Gastroesophageal sphincter (tissue), 4 donors: ENCODE measurements at regions not wholly inside any gene's neighbourhood (a gene's known extent, or its start where the extent isn't known, plus 50 kb on each side); places are given as distances from the start of the nearest gene placed in this dataset.

Source experiments
- ATAC-seq: fragments of 150-250 bp; one replicate; pipeline ENCODE4 v1.9.1; 2016; ENCODE audit warnings: mild to moderate bottlenecking, moderate library complexity
- H3K27ac ChIP-seq, 4 donors: fragments of 200-600 bp; sonication (generic) in 3 of 4; 1 replicate in 3 of 4; 2 replicates in 1 of 4; pipeline ENCODE4 v1.5.1; 2016 to 2019
- H3K27me3 ChIP-seq: fragments of 200-600 bp; sonication (generic); one replicate; pipeline ENCODE4 v1.5.1; 2019
- H3K36me3 ChIP-seq, 2 donors: fragments of 200-600 bp; sonication (generic); one replicate each; pipeline ENCODE4 v1.5.1; 2019; ENCODE audit warnings: control low read depth in 1 of 2
- H3K4me1 ChIP-seq, 3 donors: fragments of 200-600 bp; sonication (generic); 1 replicate in 2 of 3; 2 replicates in 1 of 3; pipeline ENCODE4 v1.5.1; 2016 to 2019; ENCODE audit warnings: control low read depth in 2 of 3
- H3K4me3 ChIP-seq, 2 donors: fragments of 200-600 bp; sonication (generic); one replicate each; pipeline ENCODE4 v1.5.1; 2019; ENCODE audit warnings: mild to moderate bottlenecking in 1 of 2, moderate library complexity in 1 of 2
- H3K9me3 ChIP-seq, 3 donors: fragments of 200-600 bp; sonication (generic); one replicate each; pipeline ENCODE4 v1.5.1; 2017 to 2019; ENCODE audit warnings: control low read depth in 2 of 3
- CTCF ChIP-seq, 4 experiments: fragments of 200-600 bp in 2 of 4; fragments of 450-650 bp in 2 of 4; sonication (generic) in 1 of 4; IDR thresholded peaks; one replicate each; pipeline ENCODE4 v1.5.1; 2017 to 2019; ENCODE audit warnings: antibody characterized with exemption in 4 of 4, mild to moderate bottlenecking in 2 of 4, moderate library complexity in 2 of 4
- EP300 ChIP-seq: sonication (generic); formaldehyde crosslinking; IDR thresholded peaks from one replicate; pipeline ENCODE4 v1.6.1; 2017; ENCODE audit warnings: antibody characterized with exemption, mild to moderate bottlenecking
- POLR2A ChIP-seq, 2 donors: fragments of 450-650 bp; IDR thresholded peaks; one replicate each; pipeline ENCODE4 v1.6.1; 2017; ENCODE audit warnings: antibody characterized with exemption in 2 of 2, mild to moderate bottlenecking in 2 of 2, moderate library complexity in 1 of 2
- POLR2AphosphoS5 ChIP-seq: sonication (generic); formaldehyde crosslinking; IDR thresholded peaks from one replicate; pipeline ENCODE4 v1.6.1; 2017; ENCODE audit warnings: antibody characterized with exemption
- WGBS, 2 donors: methylation state at CpG; one replicate each; pipeline ENCODE4 v1.1.5; 2018; ENCODE audit warnings: low coverage in 1 of 2; 5-methylcytosine and 5-hydroxymethylcytosine counted together

GRCh38 chr2:13550285-13551231 lies 833.8 kb downstream of the TRIB2 start:
- Histone ChIP-seq H3K4me1 (no peaks in the 10 kb centered on the region), H3K27ac (no peak overlapping the region), H3K4me3 (no peak overlapping the region), H3K27me3 (no peaks in the 10 kb centered on the region), H3K9me3 (no peaks in the 10 kb centered on the region), H3K36me3 (no peaks in the 10 kb centered on the region)
- TF ChIP-seq CTCF (IDR thresholded peaks at IDR 0.05) (no peak), EP300 (no peak), POLR2A (IDR thresholded peaks at IDR 0.05) (no peak), POLR2AphosphoS5 (no peak)
- ATAC-seq = no peak
- WGBS, 2 donors = 73 to 79% methylated on average over 4 to 6 of the region's 6 CpGs

GRCh38 chr2:13558368-13558767 lies 841.6 kb downstream of the TRIB2 start:
- Histone ChIP-seq H3K27ac (no peak overlapping the region), H3K9me3 (no peaks in the 10 kb centered on the region), H3K27me3 (no peaks in the 10 kb centered on the region), H3K36me3 (no peaks in the 10 kb centered on the region), H3K4me3 (no peak overlapping the region), H3K4me1 (no peaks in the 10 kb centered on the region)
- ATAC-seq = no peak
- WGBS, 2 donors = 64 to 75% methylated on average over 2 to 3 of the region's 3 CpGs
- no peak for TF ChIP-seq CTCF (IDR thresholded peaks at IDR 0.05)
- no peak for TF ChIP-seq POLR2AphosphoS5
- TF ChIP-seq EP300 = no peak
- no peak for TF ChIP-seq POLR2A (IDR thresholded peaks at IDR 0.05)

GRCh38 chr2:13560322-13560721 lies 843.6 kb downstream of the TRIB2 start:
- H3K27me3 ChIP-seq = no peaks in the 10 kb centered on the region
- ATAC-seq = no peak
- H3K4me3 ChIP-seq = no peak overlapping the region
- no peak overlapping the region for H3K27ac ChIP-seq
- H3K4me1 ChIP-seq = no peaks in the 10 kb centered on the region
- TF ChIP-seq EP300 (no peak), POLR2AphosphoS5 (no peak), CTCF (IDR thresholded peaks at IDR 0.05) (no peak), POLR2A (IDR thresholded peaks at IDR 0.05) (no peak)
- no peaks in the 10 kb centered on the region for H3K36me3 ChIP-seq
- H3K9me3 ChIP-seq = no peaks in the 10 kb centered on the region

- H3K27me3 ChIP-seq = no peaks in the 10 kb centered on the region
- ATAC-seq = no peak
- 83 to 85% methylated on average over 1 to 2 of the region's 2 CpGs for WGBS, 2 donors
- H3K9me3 ChIP-seq = no peaks in the 10 kb centered on the region
- no peak overlapping the region for H3K27ac ChIP-seq
- H3K4me1 ChIP-seq = no peaks in the 10 kb centered on the region
- H3K4me3 ChIP-seq = no peak overlapping the region
- TF ChIP-seq EP300 (no peak), CTCF (IDR thresholded peaks at IDR 0.05) (no peak), POLR2A (IDR thresholded peaks at IDR 0.05) (no peak), POLR2AphosphoS5 (no peak)
- H3K36me3 ChIP-seq = no peaks in the 10 kb centered on the region
Observed at GRCh38 chr2:13572466-13572865, 855.7 kb downstream of the TRIB2 start.

- Histone ChIP-seq H3K4me3 (no peak overlapping the region), H3K27me3 (no peaks in the 10 kb centered on the region), H3K27ac (no peak overlapping the region), H3K36me3 (no peaks in the 10 kb centered on the region), H3K4me1 (no peaks in the 10 kb centered on the region), H3K9me3 (no peaks in the 10 kb centered on the region)
- TF ChIP-seq POLR2AphosphoS5 (no peak), POLR2A (IDR thresholded peaks at IDR 0.05) (no peak), CTCF (IDR thresholded peaks at IDR 0.05) (no peak), EP300 (no peak)
- ATAC-seq = no peak
- 78 to 86% methylated on average over 2 of the region's 2 CpGs for WGBS, 2 donors
Observed at GRCh38 chr2:13574831-13575230, 858.1 kb downstream of the TRIB2 start.
